Mesendoderm (in vitro differentiated cells): ENCODE measurements at regions not wholly inside any gene's neighbourhood (a gene's known extent, or its start where the extent isn't known, plus 50 kb on each side); places are given as distances from the start of the nearest gene placed in this dataset.
"Not testable (repeated sequence)": the region's sequence is repeated elsewhere in the genome, so short reads cannot be mapped to it uniquely, and the experiment has no call there.

Experiments
- DNase-seq: peaks from one replicate; pipeline ENCODE4 v3.0.0; 2013
- H2AK5ac ChIP-seq: 2 replicates; pipeline ENCODE4 v1.6.1; 2013; ENCODE audit warnings: low read length, inconsistent platforms
- H2BK120ac ChIP-seq: 2 replicates; pipeline ENCODE4 v1.6.1; 2013; ENCODE audit warnings: low read depth, mild to moderate bottlenecking, low read length, moderate library complexity, mixed read lengths
- H2BK15ac ChIP-seq: replicated peaks from 2 replicates; pipeline ENCODE4 v1.6.1; 2013; ENCODE audit warnings: low read depth, mild to moderate bottlenecking, moderate library complexity
- H2BK5ac ChIP-seq: 2 replicates; pipeline ENCODE4 v1.6.1; 2013; ENCODE audit warnings: low read length, inconsistent platforms
- H3K18ac ChIP-seq: 2 replicates; pipeline ENCODE4 v1.6.1; 2013; ENCODE audit warnings: mild to moderate bottlenecking, low read length, mixed read lengths
- H3K23ac ChIP-seq: one replicate; pipeline ENCODE4 v1.6.1; 2013; ENCODE audit warnings: low read length
- H3K27ac ChIP-seq: 2 replicates; pipeline ENCODE4 v1.5.1; 2013; ENCODE audit warnings: low read depth, mild to moderate bottlenecking, inconsistent platforms, low read length, moderate library complexity
- H3K27me3 ChIP-seq: 2 replicates; pipeline ENCODE4 v1.6.1; 2013; ENCODE audit warnings: low read length, control low read depth, mild to moderate bottlenecking, inconsistent platforms; ENCODE audit not compliant: insufficient read depth, poor library complexity
- H3K36me3 ChIP-seq: 2 replicates; pipeline ENCODE4 v1.6.1; 2013; ENCODE audit warnings: low read length, inconsistent platforms; ENCODE audit not compliant: control insufficient read depth, insufficient read depth
- H3K4ac ChIP-seq: one replicate; pipeline ENCODE4 v1.6.1; 2013; ENCODE audit warnings: low read depth, mild to moderate bottlenecking, low read length, moderate library complexity
- H3K4me1 ChIP-seq: 2 replicates; pipeline ENCODE4 v1.6.1; 2013; ENCODE audit warnings: low read depth, low read length, inconsistent platforms; ENCODE audit not compliant: control insufficient read depth
- H3K4me2 ChIP-seq: 2 replicates; pipeline ENCODE4 v1.6.1; 2013; ENCODE audit warnings: low read length
- H3K4me3 ChIP-seq: 2 replicates; pipeline ENCODE4 v1.5.1; 2013; ENCODE audit warnings: mild to moderate bottlenecking, low read length
- H3K56ac ChIP-seq: one replicate; pipeline ENCODE4 v1.6.1; 2013; ENCODE audit warnings: low read length
- H3K79me1 ChIP-seq: 2 replicates; pipeline ENCODE4 v1.6.1; 2013; ENCODE audit warnings: low read length, inconsistent platforms
- H3K79me2 ChIP-seq: 2 replicates; pipeline ENCODE4 v1.6.1; 2013; ENCODE audit warnings: mild to moderate bottlenecking, low read length; ENCODE audit not compliant: control insufficient read depth, insufficient read depth
- H3K9ac ChIP-seq: 2 replicates; pipeline ENCODE4 v1.6.1; 2013; ENCODE audit warnings: low read length, inconsistent platforms
- H4K5ac ChIP-seq: one replicate; pipeline ENCODE4 v1.6.1; 2013; ENCODE audit warnings: low read length
- H4K8ac ChIP-seq: one replicate; pipeline ENCODE4 v1.6.1; 2013; ENCODE audit warnings: low read depth, mild to moderate bottlenecking, control low read depth, low read length, moderate library complexity
- WGBS: extraction: QIAGEN DNeasy Blood & Tissue Kit; methylation state at CpG from one replicate; pipeline ENCODE4 v1.1.7; 2013; ENCODE audit warnings: low lambda C conversion rate, missing lambda C conversion rate; ENCODE audit not compliant: insufficient coverage; ENCODE audit errors: extremely low coverage; 5-methylcytosine and 5-hydroxymethylcytosine counted together

- H3K18ac ChIP-seq = no peak overlapping the region
- no peak overlapping the region for H3K9ac ChIP-seq
Observed at GRCh38 chr3:6066397-6066796, 794.5 kb upstream of the GRM7 start.

DNA sequence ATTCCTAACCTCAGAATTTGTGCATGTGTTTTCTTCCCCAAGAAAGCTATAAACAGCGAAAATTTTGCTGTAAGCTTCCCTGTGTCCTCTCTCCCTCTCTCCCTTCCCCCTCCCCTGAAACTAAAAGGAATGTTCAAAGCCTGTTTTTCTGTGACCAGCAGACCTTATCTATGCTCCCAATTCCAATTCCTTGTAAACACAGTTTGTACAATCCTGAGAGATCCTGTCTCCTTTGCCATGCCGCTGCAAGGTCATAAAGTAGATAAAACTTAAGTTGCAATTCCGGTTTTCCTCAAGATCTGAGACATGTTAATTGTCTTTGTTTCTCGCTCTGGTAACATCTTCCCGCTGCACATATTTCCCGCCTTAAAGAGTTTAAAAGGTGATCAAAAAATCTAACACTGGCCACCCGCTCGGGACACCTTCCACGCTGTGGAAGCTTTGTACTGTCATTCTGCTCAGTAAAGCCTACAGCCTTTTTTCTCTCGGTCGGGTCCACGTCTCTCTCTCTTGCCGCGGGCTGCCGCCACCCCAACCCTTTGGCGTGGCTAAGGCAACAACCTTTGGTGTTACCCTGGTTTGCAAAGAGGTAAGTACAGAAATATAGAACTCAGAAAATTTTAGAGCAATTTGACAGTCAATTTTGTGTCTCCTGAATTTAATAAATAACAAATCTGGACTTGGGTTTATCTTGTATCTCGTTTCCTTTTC, 793.9 kb upstream of the GRM7 start:
- H3K4me3 ChIP-seq, H4K8ac ChIP-seq, H3K18ac ChIP-seq, H3K79me2 ChIP-seq, H3K56ac ChIP-seq, H3K79me1 ChIP-seq, H3K4me2 ChIP-seq, H3K9ac ChIP-seq, H3K4ac ChIP-seq, H2BK120ac ChIP-seq, H3K36me3 ChIP-seq, H3K27ac ChIP-seq, H3K23ac ChIP-seq, H2BK5ac ChIP-seq, H3K27me3 ChIP-seq, H4K5ac ChIP-seq, H2BK15ac ChIP-seq, H2AK5ac ChIP-seq: not testable (repeated sequence)
- peak; percentile 47 for DNase-seq
- peaks cover 11% of the 10 kb centered on the region for H3K4me1 ChIP-seq
- WGBS = no CpG with 5 or more reads among the region's 17 CpGs

More at GRCh38 chr3:6066397-6066796, 794.5 kb upstream of the GRM7 start:
- H3K4me1 ChIP-seq = peaks cover 11% of the 10 kb centered on the region
- peak overlapping the region; percentile 40 for H2AK5ac ChIP-seq
- no peak overlapping the region for H2BK15ac ChIP-seq
- H3K27me3 ChIP-seq = no peaks in the 10 kb centered on the region
- no peak for DNase-seq
- H4K5ac ChIP-seq = no peak overlapping the region
- no peak overlapping the region for H3K23ac ChIP-seq
- H3K4me3 ChIP-seq = no peak overlapping the region
- no peak overlapping the region for H3K4ac ChIP-seq
- no peak overlapping the region for H4K8ac ChIP-seq
- no peaks in the 10 kb centered on the region for H3K79me1 ChIP-seq
- no peak overlapping the region for H3K4me2 ChIP-seq
- no peak overlapping the region for H2BK120ac ChIP-seq
- no peaks in the 10 kb centered on the region for H3K36me3 ChIP-seq
- no peaks in the 10 kb centered on the region for H3K79me2 ChIP-seq
- peak overlapping the region; percentile 4 for H2BK5ac ChIP-seq
- peak overlapping the region; percentile 11 for H3K56ac ChIP-seq
- no CpG with 5 or more reads among the region's 2 CpGs for WGBS
- H3K27ac ChIP-seq = no peak overlapping the region

DNA sequence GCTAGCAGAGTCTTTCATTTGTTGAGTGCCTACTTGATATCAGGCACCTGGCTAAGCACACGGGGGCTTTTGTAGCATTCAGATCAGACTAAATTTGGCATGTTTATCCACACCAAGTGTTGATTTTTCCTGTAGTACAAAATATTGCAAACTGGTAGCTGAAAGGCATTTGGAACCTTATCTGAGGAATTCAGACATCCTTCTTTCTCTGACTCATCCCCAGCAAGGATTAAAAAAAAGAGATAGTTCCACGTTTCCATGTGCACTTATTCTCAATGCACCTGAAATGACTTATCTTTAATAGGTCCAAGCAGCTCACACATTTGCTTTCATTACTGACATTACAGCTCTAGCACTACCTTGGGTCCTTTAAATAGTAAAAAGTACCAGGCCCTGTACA, 786.0 kb upstream of the GRM7 start:
- Histone ChIP-seq H2BK120ac (no peak overlapping the region), H3K79me1 (no peaks in the 10 kb centered on the region), H2AK5ac (no peak overlapping the region), H3K27me3 (no peaks in the 10 kb centered on the region), H3K56ac (no peak overlapping the region), H3K79me2 (no peaks in the 10 kb centered on the region), H3K4me1 (peaks cover 2% of the 10 kb centered on the region), H3K18ac (no peak overlapping the region), H4K5ac (no peak overlapping the region), H3K4me3 (no peak overlapping the region), H3K23ac (no peak overlapping the region), H3K4ac (no peak overlapping the region), H2BK15ac (no peak overlapping the region), H3K9ac (no peak overlapping the region), H3K27ac (no peak overlapping the region), H2BK5ac (no peak overlapping the region), H4K8ac (no peak overlapping the region), H3K36me3 (no peaks in the 10 kb centered on the region), H3K4me2 (no peak overlapping the region)
- no peak for DNase-seq
- no CpG with 5 or more reads among the region's 2 CpGs for WGBS

GRCh38 chr3:6078436-6078835, 782.5 kb upstream of the GRM7 start:
- H3K4me2 ChIP-seq = no peak overlapping the region
- H2BK120ac ChIP-seq = no peak overlapping the region
- no peak overlapping the region for H3K23ac ChIP-seq
- H3K4ac ChIP-seq = no peak overlapping the region
- no peak overlapping the region for H3K18ac ChIP-seq
- H3K36me3 ChIP-seq = no peaks in the 10 kb centered on the region
- H4K8ac ChIP-seq = no peak overlapping the region
- no peak overlapping the region for H2AK5ac ChIP-seq
- no peaks in the 10 kb centered on the region for H3K27me3 ChIP-seq
- WGBS = no CpG with 5 or more reads among the region's 4 CpGs
- no peak overlapping the region for H3K27ac ChIP-seq
- H3K4me1 ChIP-seq = no peaks in the 10 kb centered on the region
- no peak overlapping the region for H3K9ac ChIP-seq
- no peaks in the 10 kb centered on the region for H3K79me2 ChIP-seq
- no peaks in the 10 kb centered on the region for H3K79me1 ChIP-seq
- DNase-seq = no peak
- no peak overlapping the region for H3K56ac ChIP-seq
- H3K4me3 ChIP-seq = no peak overlapping the region
- no peak overlapping the region for H2BK5ac ChIP-seq
- H4K5ac ChIP-seq = no peak overlapping the region
- H2BK15ac ChIP-seq = no peak overlapping the region

DNA sequence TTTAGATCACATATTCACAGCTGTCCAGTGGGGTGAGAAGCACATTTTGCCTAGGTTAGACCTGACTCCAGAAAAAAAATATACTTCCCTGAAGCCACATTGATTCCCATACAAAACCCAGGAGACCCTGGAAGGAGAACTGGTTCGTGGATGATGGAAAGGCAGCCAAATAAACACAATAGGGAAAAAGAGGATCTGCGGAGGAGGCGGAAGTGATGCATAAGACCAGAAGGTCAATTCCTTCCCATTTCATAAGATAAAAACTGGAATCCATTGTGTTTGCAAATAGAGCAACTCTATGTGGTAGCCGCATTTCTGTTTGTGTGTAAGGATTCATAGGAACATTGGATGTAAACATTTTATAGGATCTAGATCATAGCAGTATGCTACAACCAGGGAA, 781.9 kb upstream of the GRM7 start:
- no peak overlapping the region for H3K18ac ChIP-seq
- H3K79me1 ChIP-seq = no peaks in the 10 kb centered on the region
- H3K79me2 ChIP-seq = no peaks in the 10 kb centered on the region
- H3K4me2 ChIP-seq = no peak overlapping the region
- no peak for DNase-seq
- H2BK5ac ChIP-seq = no peak overlapping the region
- no CpG with 5 or more reads among the region's 4 CpGs for WGBS
- H3K36me3 ChIP-seq = no peaks in the 10 kb centered on the region
- no peaks in the 10 kb centered on the region for H3K27me3 ChIP-seq
- no peak overlapping the region for H4K5ac ChIP-seq
- no peak overlapping the region for H3K27ac ChIP-seq
- H2BK120ac ChIP-seq = no peak overlapping the region
- H2BK15ac ChIP-seq = no peak overlapping the region
- no peak overlapping the region for H2AK5ac ChIP-seq
- no peak overlapping the region for H3K4ac ChIP-seq
- no peak overlapping the region for H3K56ac ChIP-seq
- H3K9ac ChIP-seq = no peak overlapping the region
- H4K8ac ChIP-seq = no peak overlapping the region
- no peak overlapping the region for H3K4me3 ChIP-seq
- H3K23ac ChIP-seq = no peak overlapping the region
- H3K4me1 ChIP-seq = no peaks in the 10 kb centered on the region
